HG03175 (cell line): ENCODE measurements at regions not wholly inside any gene's neighbourhood (a gene's known extent, or its start where the extent isn't known, plus 50 kb on each side); places are given as distances from the start of the nearest gene placed in this dataset.

Experiments
- ATAC-seq: cut with Tn5 transposase; IDR thresholded peaks from one replicate; pipeline ENCODE4 v1.9.1; 2021; ENCODE audit warnings: mild to moderate bottlenecking, moderate library complexity; ENCODE audit not compliant: unreplicated experiment

DNA sequence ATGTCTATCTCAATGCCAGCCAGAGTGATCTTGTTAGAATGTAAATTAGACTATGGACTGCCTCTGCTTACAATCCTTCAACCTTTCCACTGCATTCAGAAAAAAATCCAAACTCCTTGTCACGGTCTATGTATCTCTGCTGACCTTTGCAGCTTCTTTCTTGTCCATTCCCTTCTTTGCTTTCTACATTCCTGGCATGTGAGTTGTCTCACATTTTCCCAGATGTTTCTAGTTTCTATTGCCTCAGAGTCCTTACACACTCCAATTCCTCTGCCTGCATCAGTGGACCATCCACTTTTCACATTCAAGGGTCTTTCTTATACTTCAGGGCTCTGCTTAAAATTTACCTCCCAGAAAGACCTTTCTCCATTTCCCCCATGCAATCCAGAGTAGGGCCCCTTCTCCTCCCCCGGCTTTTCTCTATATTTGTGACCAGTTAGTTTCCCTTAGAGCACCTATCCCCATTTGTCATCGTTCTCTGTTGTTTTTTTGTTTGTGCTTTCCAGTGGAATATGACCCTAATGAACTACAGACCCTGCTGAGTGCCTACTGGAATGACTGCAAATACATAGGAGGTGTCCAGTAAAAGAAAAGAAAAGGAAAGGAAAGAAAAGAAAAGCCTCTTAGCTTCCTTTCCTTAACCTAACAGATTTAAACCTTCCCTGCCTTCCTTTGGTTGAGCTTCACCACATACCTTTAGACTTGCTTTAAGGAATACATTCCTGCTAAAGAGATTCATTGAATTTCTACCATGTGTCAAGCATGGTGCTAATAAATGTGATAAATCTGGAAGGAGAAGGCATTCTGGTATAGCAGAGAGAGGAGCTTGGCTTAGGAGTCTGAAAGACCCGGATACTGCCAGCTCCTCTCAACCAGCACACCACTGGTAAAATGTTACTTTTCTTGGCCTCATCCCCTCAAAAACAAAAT is 102.0 kb downstream of the DIRAS3 start:
- no peak for ATAC-seq

DNA sequence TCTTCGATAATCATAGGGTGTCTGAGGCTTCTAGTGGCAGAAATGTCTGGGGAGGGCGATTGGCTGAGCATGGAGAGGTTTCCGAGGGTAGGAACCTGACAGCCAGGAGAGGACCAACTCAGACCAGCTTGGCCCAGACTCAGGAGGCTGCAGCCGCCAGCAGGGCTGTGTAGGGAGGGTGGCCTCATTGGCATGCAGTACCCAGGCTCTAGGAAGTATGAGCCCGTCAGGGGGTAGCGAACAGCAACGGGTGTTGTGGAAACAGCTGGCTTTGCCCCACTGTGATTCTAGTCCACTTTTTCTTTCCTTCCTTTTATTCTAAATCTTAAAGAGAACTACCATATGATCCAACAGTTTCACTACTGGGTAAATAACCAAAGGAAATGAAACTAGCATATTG is 103.3 kb downstream of the DIRAS3 start:
- ATAC-seq: no peak

DNA sequence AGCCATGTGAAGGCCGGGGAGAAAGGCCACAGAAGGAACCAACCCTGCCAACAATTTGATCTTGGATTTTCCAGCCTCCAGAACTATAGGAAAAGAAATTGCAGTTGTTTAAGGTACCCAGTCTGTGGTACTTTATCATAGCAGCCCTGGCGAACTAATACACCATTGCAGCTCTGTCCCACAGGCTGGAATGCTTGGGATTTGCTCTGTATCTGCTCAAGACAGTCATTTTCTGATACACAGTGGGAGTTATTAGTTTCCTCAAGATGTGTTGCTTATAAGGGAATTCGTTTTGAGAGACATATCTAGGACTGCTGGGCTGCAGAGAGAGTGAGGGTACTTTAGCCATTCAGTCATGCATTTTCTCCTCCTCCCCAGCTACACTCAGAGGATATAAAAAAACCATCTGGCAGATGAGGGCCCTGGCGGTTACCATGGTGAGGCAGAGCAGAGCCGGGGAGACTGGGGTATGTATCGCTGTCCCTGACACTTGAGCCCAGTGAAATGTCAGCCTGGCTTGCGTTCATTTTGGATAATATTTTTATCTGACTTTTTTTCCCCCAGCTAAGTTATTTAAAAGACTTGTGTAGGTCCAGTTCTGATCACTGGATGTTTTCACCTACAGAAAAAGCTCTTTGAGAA is 104.6 kb downstream of the DIRAS3 start:
- no peak for ATAC-seq

DNA sequence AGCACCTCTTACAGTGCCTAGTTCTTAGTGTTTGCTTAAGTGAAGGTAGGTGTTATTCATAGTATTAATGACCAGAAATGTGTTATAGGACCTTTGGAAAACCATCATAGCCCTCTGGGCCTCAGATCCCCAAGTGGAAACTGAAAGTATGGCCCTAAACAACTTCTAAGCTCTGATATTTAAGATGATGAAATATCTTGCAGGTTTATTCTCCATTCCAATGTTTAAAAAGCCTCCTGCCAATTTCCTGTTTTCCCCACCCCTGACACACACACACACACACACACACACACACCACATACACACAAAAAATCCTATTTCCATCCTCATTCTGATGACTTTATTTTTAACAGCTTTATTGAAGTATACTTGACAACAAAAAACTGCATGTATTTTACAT is 108.2 kb downstream of the DIRAS3 start:
- no peak for ATAC-seq

DNA sequence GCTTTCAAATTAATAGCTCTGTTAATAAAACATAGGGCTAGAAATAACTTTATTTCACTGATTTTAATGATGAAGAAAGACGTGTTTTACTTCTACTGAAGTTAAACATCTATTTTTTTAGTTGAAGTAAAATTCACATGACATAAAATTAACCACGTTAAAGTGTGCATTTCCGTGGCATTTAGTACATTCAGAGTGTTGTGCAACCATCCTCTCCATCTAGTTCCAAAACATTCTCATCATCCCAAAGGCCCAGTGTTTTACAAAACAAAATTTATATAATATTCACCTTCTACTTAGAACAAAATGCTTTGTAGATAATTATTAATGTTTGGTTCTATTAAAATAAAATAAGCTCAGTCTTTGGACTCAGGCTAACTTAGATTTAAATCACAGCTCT is 108.5 kb upstream of the GNG12 start:
- no peak for ATAC-seq

DNA sequence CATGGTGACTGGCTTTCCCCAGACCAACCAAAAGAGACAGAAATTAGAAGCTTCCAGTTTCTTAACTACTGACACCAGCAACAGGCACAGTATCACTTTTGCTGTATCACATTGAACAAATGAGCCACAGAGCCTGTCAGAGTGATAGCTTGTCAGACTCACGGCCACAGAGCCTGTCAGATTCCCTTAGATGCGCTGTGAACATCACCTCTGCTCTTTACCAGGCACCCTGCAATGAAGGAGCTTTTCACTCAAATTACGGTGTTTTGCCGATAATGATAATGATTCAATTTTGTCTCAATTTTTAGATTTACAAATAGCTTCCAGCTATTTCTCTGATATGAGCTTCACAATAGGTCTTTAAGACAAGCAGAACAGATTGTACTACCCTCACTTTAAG is 107.9 kb upstream of the GNG12 start:
- ATAC-seq: no peak

DNA sequence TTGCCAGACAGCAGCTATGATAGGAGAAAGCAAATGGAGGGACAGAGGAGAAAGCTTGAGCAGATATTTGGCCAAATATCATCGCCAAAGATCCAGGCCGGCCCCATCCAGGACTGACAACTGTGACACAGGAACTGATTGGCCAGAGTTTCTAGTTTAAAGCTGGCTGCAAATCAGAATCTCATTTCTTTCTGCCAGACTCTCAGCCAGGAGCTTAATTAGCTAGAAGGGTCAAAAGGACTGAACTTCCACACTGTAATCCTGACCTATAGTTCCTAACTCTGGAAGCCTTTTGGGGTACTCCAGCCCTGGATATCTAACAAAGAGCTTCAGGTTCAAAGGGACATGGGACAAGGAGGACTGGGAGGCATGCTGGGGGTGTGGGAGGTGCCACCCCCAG is 106.7 kb upstream of the GNG12 start:
- ATAC-seq: no peak

DNA sequence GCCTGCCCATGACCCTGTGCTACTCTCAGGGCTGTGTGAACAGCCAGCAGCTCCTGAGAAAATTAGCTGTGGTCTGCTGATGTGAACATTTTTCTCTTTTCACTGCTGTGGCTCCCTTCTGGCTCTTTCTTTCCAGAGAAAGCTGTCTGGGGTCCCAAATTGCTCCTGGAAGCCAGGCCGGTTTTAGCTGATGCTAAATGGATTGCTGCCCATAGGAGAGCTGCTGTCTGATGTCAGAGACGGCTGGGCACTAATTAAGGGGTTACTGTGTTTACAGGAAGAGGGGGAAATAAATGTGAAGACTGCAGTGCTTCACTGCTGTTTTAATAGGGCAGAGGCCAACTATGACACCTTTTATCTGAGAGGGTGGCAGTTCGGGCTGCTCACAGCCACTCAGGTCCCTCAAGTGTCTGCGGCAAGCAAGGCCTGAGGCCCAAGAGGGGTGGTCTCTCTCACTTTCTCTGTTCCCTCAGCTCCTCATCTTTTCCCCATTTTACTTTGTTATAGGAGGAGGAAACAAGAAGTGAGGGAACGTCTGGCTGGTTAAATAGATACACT is 106.0 kb upstream of the GNG12 start:
- ATAC-seq: no peak

DNA sequence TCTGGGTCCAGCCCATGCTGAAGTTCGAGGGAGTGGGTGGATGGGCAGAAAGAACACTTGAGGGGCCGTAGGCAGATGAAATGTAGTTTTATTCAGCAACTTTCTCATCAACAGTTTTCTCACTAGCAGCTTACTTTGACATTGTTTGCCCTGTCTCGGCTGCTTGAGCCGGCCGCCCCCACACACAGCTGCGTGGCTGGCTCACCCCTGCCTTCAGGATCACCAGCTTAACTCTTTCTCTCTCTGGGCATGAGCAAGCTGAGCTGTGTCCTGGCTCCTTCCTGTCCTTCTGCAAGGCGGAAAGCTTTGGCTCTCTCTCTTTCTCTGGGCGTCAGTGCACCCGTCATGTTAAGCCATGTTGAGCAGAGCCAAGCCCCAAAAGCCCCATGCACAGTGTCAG is 104.4 kb upstream of the GNG12 start:
- ATAC-seq: no peak

DNA sequence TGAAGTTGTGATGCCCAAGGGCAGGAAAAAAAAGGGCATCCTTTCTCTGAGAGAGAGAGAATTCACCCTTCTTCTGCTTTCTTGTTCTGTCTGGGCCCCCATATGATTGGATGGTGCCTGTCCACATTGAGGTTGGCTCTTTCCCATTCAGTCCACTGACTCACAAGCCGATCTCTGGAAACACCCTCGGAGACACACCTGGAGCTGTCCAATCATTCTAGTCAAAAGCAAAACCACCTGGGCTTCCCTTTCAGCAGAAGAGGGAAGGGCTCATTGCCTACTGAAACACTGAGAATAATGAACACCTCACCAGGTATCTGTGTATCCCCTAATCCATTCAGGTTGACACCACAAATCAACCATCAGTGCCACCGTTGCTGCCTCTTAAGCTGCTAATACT is 103.7 kb upstream of the GNG12 start:
- ATAC-seq: no peak

DNA sequence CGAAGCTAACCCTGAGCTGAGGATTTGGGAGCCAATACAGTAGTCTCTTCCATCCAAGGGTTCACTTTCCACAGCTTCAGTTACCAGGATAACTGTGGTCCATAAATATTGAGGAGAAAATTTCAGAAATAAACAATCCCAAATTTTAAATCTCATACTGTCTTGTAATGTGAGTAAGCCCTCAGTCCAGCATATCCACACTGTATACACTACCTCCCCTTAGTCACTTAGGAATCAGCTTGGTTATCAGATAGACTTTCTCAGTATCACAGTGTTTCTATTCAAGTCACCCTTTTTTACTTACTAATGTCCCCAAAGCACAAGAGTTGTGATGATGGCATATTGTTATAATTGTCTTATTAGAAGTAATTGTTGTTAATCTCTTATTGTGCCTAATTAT is 102.3 kb upstream of the GNG12 start:
- no peak for ATAC-seq

DNA sequence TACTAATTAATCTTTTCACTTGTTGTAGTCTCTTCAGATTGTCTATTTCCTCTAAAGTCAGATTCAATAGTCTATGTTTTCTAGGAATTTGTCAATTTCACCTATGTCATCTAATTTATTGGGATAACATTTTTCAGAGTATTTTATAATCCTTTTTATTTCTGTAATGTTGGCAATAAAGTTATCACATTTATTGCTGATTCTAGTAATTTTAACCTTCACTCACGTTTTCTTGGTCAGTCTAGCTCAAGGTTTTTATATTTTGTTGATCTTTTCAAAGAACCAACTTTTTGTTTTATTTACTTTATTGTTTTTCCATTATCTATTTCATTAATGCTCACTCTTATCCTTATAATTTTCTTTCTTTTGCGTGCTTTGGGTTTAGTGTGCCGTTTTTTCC is 97.9 kb upstream of the GNG12 start:
- no peak for ATAC-seq

DNA sequence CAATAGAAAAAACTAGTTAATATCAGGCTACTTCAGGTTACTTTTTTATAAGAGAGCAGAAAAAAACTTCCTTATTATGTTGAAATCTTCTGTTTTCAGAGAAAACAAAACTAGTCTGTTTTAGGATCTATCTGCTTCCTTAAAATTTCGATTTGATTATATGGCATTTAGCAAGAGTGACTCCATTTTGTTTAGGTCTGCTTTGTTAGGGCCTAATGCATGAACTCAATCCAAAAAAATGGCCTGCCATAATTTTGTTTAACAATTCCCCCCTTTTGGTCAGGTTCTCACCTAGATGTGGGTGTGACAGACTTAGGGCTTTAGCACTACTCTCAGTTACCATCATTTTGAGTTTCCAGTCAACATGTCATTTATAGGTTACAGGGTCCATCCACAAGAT is 89.8 kb upstream of the GNG12 start:
- no peak for ATAC-seq

DNA sequence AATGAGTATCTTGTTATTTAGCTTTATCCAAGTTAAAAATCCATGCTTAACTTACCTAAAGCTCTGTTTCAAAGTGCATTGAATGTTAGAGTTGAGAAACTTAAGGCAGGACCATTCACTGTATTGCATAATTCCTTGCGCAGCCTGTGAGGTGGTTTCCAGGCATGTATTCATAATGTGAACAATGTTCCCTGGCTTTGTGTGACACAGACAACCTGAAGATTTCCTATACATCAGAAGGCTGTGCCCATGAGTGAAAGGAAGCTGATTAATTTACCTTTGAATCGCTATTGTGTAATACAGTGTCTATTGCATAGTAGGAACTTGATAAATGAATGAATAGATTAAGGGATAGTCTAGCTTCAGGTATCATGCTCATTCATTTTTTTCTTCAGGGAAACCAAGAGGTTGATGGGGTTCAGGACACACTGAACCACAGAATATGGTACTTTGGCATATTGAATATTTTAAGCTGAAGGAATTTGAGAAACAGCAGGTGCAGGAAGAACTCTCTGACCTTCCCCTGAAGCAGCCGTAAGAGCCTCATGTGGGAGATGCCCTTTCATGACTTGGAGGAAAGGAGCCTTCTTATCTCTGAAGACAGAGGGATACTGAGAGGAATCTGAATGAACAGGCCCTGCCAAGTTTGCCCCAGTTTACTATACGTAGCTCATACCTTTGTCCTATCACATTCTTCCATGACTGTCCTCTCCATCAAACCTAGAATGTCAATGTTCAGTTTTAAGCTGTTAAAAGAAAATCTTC is 88.6 kb upstream of the GNG12 start:
- ATAC-seq: no peak

DNA sequence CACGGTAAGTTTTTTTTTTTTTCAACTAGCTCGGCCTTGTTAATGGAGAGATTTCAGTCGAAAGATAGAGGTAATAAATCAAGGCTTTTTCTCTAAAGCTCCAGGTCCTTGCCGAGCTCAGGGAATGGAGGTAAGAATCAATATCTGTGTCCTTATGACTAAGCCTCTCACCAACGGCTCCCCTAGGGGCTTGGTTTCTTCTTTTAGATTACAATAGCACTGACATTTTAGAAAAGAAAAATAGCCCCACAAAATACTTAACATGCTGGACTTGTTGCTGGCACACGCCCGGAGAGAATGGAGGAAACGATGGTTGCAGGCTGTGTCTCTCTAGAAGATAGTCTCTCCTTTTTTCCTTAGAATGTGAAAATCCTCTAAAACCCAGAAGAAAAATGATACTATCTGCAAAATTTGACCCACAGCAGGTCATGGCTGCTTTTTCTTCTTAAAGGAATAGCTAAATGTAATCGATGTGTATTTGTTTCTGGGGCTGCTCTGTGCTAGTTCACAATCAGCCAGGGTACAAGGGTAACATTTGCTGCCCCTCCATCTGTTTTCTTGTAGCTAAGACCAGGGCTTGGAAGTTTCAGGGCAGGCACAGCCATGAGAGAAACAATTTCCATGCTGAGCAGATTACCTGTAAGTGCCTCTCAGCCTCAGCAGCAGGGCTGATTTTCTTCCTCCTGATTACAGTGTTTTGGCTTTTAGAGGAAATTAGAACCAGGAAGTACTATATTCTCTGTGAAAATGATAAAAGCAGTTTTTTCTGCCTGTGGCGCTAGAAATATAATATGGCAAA is 86.2 kb upstream of the GNG12 start:
- no peak for ATAC-seq

DNA sequence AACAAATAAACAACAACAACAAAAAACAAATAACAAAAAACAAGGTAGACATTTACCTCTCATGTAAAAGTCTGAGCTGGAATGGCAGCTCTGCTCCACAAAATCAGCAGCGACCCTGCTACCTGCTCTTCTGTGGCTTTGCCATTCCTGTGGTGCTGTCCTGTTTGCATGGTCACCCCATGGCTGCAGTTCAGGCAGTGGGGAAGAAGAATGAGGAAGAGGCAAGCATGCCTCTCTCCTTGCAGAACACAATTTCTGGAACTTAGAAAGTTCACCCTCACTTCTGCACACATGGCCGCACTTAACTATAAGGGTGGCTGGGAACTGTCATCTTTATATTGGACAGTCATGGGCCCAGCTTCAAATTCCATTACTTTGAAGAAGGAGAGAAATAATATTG is 84.8 kb upstream of the GNG12 start:
- ATAC-seq: no peak

DNA sequence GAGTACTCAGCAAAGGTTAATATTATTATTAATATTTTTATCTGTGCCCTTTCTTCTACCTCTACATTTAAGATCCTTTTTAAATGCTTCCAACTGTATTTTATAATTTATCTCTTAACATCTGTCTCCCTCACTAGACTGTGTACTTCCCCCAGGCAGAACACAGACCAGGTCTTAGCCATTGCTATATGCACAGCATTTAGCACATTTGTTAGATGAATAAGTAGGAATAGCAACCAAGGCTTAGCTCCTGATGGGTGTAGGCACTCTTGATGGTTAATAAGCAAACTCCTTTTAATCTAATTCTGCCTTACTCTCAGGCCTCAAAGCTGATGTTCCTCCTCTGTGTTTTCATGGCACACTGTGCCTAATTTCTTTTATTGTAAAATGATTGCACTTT is 83.7 kb upstream of the GNG12 start:
- ATAC-seq: no peak

DNA sequence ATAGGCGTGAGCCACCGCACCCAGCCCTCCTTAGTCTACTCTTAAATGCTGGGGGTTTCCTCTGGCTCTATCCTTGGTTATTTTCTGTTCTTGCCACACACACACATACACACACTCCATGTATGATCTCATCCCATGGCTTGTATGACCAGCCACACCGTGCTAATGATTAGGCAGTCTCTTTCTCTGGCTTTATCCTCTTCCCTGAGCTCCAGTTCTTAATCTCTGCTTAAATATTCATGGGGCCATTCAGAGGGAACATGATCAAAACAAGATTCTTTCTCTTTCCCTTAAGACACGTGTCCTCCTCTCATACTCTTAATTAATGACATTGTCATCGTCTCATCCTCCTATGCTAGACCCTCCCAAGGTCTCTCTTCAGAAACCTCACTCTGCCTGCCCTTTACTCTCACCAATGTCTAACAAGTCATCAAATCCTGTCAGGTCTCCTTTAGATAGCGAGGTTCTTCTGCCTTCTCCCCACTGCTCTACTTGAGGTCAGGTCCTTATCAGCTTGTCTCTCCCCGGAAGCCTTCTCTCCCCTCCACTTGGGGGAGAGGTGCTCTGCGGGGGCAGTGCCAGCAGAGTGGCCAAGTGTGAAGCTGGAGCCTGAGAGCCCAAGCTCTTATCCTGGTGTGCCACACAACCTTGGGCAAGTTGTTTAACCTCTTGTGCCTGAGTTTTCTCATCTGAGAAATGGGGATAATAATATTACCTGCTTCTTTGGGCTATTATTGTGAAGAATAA is 83.0 kb upstream of the GNG12 start:
- ATAC-seq: no peak

DNA sequence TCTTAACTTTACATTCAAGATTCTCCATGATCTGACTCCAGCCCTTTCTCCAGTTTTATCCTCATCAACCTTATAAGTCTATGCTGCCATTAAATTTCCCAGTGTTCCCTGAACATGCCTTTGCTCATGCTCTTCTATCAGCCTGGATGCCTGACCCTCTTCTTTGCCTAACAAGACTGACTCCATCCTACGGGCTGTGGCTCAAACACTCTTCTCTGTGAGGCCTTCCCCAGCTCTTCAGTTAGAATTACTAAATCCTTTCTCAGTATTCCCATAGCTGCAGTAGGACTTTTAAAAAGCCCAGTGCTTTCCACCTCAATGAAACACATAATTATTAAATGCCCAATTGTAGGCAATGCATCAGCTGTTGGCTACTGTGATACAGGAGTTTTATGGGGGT is 76.5 kb upstream of the GNG12 start:
- ATAC-seq: no peak
